ENCODE measurements at regions not wholly inside any gene's neighbourhood (a gene's known extent, or its start where the extent isn't known, plus 50 kb on each side); places are given as distances from the start of the nearest gene placed in this dataset.

- TF ChIP-seq TEAD4 (IDR thresholded peaks at IDR 0.05) (no peak), CEBPB (IDR thresholded peaks at IDR 0.05) (no peak), ZBTB7A (IDR thresholded peaks at IDR 0.05; ENCODE audit: low read depth) (no peak), EP300 (IDR thresholded peaks at IDR 0.05; ENCODE audit: borderline replicate concordance) (no peak), RAD21 (IDR thresholded peaks at IDR 0.05; ENCODE audit: low read depth) (no peak), NFIC (IDR thresholded peaks at IDR 0.05) (no peak), TAF1 (IDR thresholded peaks at IDR 0.05; ENCODE audit: low read depth) (no peak), FOXM1 (IDR thresholded peaks at IDR 0.05; ENCODE audit: borderline replicate concordance, low read depth) (no peak), REST (IDR thresholded peaks at IDR 0.05; ENCODE audit: low read depth) (no peak), TCF12 (IDR thresholded peaks at IDR 0.05; ENCODE audit: low read depth) (no peak)
These were observed 961.7 kb upstream of the TMEFF2 start for GRCh38 chr2:193156480-193156879.

- TF ChIP-seq EP300 (IDR thresholded peaks at IDR 0.05; ENCODE audit: borderline replicate concordance) (no peak), YY1 (IDR thresholded peaks at IDR 0.05; ENCODE audit: low read depth) (no peak)
These were observed 959.3 kb upstream of the TMEFF2 start for GRCh38 chr2:193154076-193154475.

DNA sequence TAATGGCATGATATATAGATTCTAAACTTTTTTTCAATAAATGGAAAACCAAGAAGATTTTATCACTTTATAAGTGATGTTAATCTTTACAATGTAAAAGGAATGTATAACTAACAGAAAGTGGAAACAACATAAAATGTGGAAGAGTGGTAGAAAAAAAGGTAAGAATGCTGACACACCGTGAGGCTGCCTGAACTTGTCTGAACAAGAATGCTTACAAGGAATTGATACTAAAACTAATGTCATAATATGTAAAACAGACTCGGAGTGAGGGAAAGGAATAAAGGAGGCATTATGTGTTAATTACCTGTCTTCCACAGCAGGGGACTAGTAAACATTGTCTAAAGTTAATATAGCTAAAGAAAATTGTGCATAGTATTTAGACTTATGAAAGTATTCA lies 958.8 kb upstream of the TMEFF2 start:
- TF ChIP-seq NFIC (IDR thresholded peaks at IDR 0.05) (no peak), TCF12 (IDR thresholded peaks at IDR 0.05; ENCODE audit: low read depth) (no peak)

- TF ChIP-seq CREB1 (IDR thresholded peaks at IDR 0.05; ENCODE audit: low read depth) = no peak
- TF ChIP-seq EP300 (IDR thresholded peaks at IDR 0.05; ENCODE audit: borderline replicate concordance) = no peak
These were observed 947.3 kb upstream of the TMEFF2 start for GRCh38 chr2:193141998-193142397.

DNA sequence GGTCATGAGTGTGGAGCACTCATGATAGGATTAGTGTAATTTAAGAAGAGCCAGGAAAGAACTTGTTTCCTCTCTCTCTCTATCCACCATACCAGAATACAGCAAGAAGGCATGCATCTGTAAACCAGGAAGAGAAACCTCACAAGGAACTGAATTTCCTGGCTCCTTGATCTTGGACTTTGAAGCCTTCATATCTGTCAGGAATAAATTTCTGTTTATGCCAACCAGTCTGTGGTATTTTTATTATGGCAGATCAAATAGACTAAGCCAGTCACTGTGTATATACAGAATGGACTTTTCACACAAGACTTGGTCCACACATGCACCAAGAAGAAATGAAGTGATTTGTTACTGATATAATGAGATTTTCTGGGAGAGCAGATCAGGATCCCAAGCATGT lies 930.1 kb upstream of the TMEFF2 start:
- TF ChIP-seq EP300 (IDR thresholded peaks at IDR 0.05; ENCODE audit: borderline replicate concordance) (no peak), REST (IDR thresholded peaks at IDR 0.05; ENCODE audit: low read depth) (no peak), EGR1 (IDR thresholded peaks at IDR 0.05) (no peak), TAF1 (IDR thresholded peaks at IDR 0.05; ENCODE audit: low read depth) (no peak), CEBPB (IDR thresholded peaks at IDR 0.05) (no peak), YY1 (IDR thresholded peaks at IDR 0.05; ENCODE audit: low read depth) (no peak), TCF12 (IDR thresholded peaks at IDR 0.05; ENCODE audit: low read depth) (no peak), USF1 (IDR thresholded peaks at IDR 0.05) (no peak)
- TF ChIP-seq, protein P1, sequence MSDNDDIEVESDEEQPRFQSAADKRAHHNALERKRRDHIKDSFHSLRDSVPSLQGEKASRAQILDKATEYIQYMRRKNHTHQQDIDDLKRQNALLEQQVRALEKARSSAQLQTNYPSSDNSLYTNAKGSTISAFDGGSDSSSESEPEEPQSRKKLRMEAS (IDR thresholded peaks at IDR 0.05) = no peak

DNA sequence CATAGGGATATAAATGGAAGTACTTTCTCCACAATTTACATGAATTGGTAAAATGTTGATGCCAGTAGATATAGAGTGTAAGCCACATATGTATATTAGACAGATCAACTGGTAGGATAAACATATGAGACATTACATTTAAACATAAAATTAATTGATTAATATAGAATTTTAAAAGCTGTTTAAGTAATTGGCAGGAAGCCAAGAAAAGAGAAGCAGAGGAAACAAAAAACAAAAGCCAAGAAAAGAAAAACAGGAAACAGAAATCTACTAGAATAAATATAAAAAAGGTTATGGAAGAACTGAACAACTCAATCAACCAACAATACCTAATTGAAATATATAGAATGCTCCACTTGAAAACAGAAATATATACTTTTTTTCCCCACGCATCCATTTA lies 920.1 kb upstream of the TMEFF2 start:
- no peak for TF ChIP-seq FOXM1 (IDR thresholded peaks at IDR 0.05; ENCODE audit: borderline replicate concordance, low read depth)
- no peak for TF ChIP-seq TCF12 (IDR thresholded peaks at IDR 0.05; ENCODE audit: low read depth)
- TF ChIP-seq, protein P1 (IDR thresholded peaks at IDR 0.05) = no peak
- TF ChIP-seq ZBTB7A (IDR thresholded peaks at IDR 0.05; ENCODE audit: low read depth) = no peak
- TF ChIP-seq TEAD4 (IDR thresholded peaks at IDR 0.05) = no peak
- TF ChIP-seq NFIC (IDR thresholded peaks at IDR 0.05) = no peak
- no peak for TF ChIP-seq USF1 (IDR thresholded peaks at IDR 0.05)
- TF ChIP-seq EGR1 (IDR thresholded peaks at IDR 0.05) = no peak
- no peak for TF ChIP-seq CEBPB (IDR thresholded peaks at IDR 0.05)
- TF ChIP-seq TAF1 (IDR thresholded peaks at IDR 0.05; ENCODE audit: low read depth) = no peak
- no peak for TF ChIP-seq REST (IDR thresholded peaks at IDR 0.05; ENCODE audit: low read depth)
- no peak for TF ChIP-seq CREB1 (IDR thresholded peaks at IDR 0.05; ENCODE audit: low read depth)
- no peak for TF ChIP-seq RAD21 (IDR thresholded peaks at IDR 0.05; ENCODE audit: low read depth)
- no peak for TF ChIP-seq EP300 (IDR thresholded peaks at IDR 0.05; ENCODE audit: borderline replicate concordance)
- TF ChIP-seq YY1 (IDR thresholded peaks at IDR 0.05; ENCODE audit: low read depth) = no peak
